BJ (cell line): ENCODE measurements at regions not wholly inside any gene's neighbourhood (a gene's known extent, or its start where the extent isn't known, plus 50 kb on each side); places are given as distances from the start of the nearest gene placed in this dataset.

Experiments used
- CTCF ChIA-PET: fragments of 350-600 bp; formaldehyde crosslinking; extraction: SDS; loops from one replicate; lab custom pipeline; 2021; ENCODE audit warnings: antibody characterized with exemption, inconsistent platforms; lab: Yijun Ruan, JAX
- POLR2A ChIA-PET: fragments of 300-600 bp; sonication (Branson Sonifier 250); formaldehyde crosslinking; extraction: SDS; loops from one replicate; lab custom pipeline; 2021; ENCODE audit warnings: antibody characterized with exemption; lab: Charles Lee
- DNase-seq: peaks from one replicate; pipeline ENCODE4 v3.0.0-alpha.2; 2011; ENCODE audit warnings: low read depth
- H3K27me3 ChIP-seq: 2 replicates; pipeline ENCODE4 v1.6.0; 2011; ENCODE audit warnings: low read length; ENCODE audit not compliant: control insufficient read depth, insufficient read depth
- H3K36me3 ChIP-seq: 2 replicates; pipeline ENCODE4 v1.5.1; 2011; ENCODE audit warnings: low read length; ENCODE audit not compliant: control insufficient read depth, insufficient read depth
- H3K4me3 ChIP-seq: 2 replicates; pipeline ENCODE4 v1.5.1; 2011; ENCODE audit warnings: low read depth, mild to moderate bottlenecking, control low read depth, low read length
- CTCF ChIP-seq: IDR thresholded peaks from 2 replicates; pipeline ENCODE4 v1.5.1; 2011; ENCODE audit warnings: low read depth, mild to moderate bottlenecking, control low read depth, inconsistent platforms, low read length, moderate library complexity; ENCODE audit not compliant: insufficient read depth

GRCh38 chr6:147983581-147984366 is 358.9 kb upstream of the SASH1 start:
- no peak for TF ChIP-seq CTCF
- ChIA-PET POLR2A (no interaction called here), CTCF (interaction anchor here (0.6 to 0.7 kb wide), 2 partner anchors 9 to 104 kb away, joined by 3 read pairs; no protein-coding TSS in a partner anchor)
- DNase-seq: no peak
- Histone ChIP-seq H3K4me3 (no peak overlapping the region), H3K27me3 (no peaks in the 10 kb centered on the region), H3K36me3 (no peaks in the 10 kb centered on the region)

- no peak for TF ChIP-seq CTCF
- Histone ChIP-seq H3K4me3 (no peak overlapping the region), H3K36me3 (no peaks in the 10 kb centered on the region), H3K27me3 (no peaks in the 10 kb centered on the region)
- DNase-seq: no peak
- POLR2A ChIA-PET: no interaction called here
- CTCF ChIA-PET: no interaction called here
Measured at GRCh38 chr6:147986846-147987245, 355.8 kb upstream of the SASH1 start.

GRCh38 chr6:147990159-147990558 is 352.5 kb upstream of the SASH1 start:
- CTCF ChIA-PET: no interaction called here
- Histone ChIP-seq H3K27me3 (no peaks in the 10 kb centered on the region), H3K36me3 (no peaks in the 10 kb centered on the region), H3K4me3 (no peak overlapping the region)
- POLR2A ChIA-PET: no interaction called here
- no peak for TF ChIP-seq CTCF
- no peak for DNase-seq

- no peaks in the 10 kb centered on the region for H3K27me3 ChIP-seq
- H3K4me3 ChIP-seq: no peak overlapping the region
- no peak for TF ChIP-seq CTCF
- POLR2A ChIA-PET: no interaction called here
- no peak for DNase-seq
- no peaks in the 10 kb centered on the region for H3K36me3 ChIP-seq
- CTCF ChIA-PET: interaction anchor here (0.6 kb wide), 1 partner anchor 8 kb away, joined by 3 read pairs; no protein-coding TSS in a partner anchor
Measured at GRCh38 chr6:147991961-147992360, 350.7 kb upstream of the SASH1 start.

GRCh38 chr6:147999001-147999540 is 343.6 kb upstream of the SASH1 start:
- POLR2A ChIA-PET: no interaction called here

More at GRCh38 chr6:147999001-147999540, 343.6 kb upstream of the SASH1 start:
- no peaks in the 10 kb centered on the region for H3K36me3 ChIP-seq
- no peak for TF ChIP-seq CTCF
- no peak for DNase-seq
- no peaks in the 10 kb centered on the region for H3K27me3 ChIP-seq
- CTCF ChIA-PET: interaction anchor here (0.7 kb wide), 1 partner anchor 18 kb away, joined by 4 read pairs; no protein-coding TSS in a partner anchor
- H3K4me3 ChIP-seq: no peak overlapping the region
